GM18502 (cell line): ENCODE measurements at regions not wholly inside any gene's neighbourhood (a gene's known extent, or its start where the extent isn't known, plus 50 kb on each side); places are given as distances from the start of the nearest gene placed in this dataset.

ENCODE experiments used
- ATAC-seq: cut with Tn5 transposase; IDR thresholded peaks from one replicate; pipeline ENCODE4 v1.9.1; 2021; ENCODE audit warnings: mild to moderate bottlenecking; ENCODE audit not compliant: unreplicated experiment, poor library complexity

DNA sequence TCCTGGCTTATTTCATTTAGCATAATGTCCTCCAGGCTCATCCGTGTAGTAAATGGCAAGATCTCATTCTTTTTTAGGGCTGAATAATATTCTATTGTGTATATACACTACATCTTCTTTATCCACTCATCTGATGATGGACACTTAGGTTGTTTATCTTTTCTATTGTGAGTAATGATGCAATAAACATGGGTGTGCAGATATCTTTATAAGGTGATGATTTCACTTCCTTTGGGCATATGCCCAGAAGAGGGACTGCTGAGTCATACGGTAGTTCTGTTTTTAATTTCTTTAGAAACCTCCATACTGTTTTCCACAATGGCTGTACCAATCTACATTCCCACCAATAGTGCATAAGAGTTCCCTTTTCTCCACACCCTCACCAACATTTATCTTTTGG lies 317.6 kb upstream of the CNKSR2 start:
- no peak for ATAC-seq

DNA sequence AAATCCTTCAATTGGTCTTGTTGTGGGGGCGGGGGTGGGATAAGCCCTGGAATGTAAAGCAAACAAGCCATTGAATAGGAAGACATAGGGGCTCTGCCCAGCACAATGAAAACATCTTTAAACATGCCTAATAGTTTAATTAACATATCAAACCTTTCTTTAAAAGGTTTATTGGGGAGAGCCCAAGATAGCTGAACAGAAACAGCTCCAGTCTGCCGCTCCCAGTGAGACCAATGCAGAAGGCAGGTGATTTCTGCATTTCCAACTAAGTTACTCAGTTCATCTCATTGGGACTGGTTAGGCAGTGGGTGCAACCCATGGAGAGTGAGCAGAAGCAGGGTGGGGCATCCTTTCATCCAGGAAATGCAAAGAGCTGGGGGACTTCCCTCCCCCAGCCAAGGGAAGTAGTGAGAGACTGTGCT lies 327.2 kb upstream of the CNKSR2 start:
- no peak for ATAC-seq

DNA sequence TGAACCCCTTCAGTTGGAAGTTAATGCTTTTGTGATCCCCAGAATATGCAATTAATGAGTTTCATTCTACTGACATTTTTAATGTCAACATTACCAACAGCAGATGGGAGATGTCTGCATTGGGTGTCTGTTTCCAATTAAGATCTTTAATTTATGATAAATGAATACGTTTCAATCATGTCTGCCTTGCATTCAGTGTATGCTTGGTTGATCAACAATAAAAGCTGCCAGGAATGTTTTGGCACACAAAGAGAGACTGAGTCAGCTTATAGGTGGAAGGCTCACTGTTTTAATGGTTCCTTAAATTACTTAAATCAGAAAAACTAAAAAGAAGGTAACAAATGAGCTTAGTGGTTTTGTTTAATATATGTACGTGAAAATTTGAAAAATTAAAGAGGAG lies 359.9 kb upstream of the CNKSR2 start:
- ATAC-seq, result no peak

DNA sequence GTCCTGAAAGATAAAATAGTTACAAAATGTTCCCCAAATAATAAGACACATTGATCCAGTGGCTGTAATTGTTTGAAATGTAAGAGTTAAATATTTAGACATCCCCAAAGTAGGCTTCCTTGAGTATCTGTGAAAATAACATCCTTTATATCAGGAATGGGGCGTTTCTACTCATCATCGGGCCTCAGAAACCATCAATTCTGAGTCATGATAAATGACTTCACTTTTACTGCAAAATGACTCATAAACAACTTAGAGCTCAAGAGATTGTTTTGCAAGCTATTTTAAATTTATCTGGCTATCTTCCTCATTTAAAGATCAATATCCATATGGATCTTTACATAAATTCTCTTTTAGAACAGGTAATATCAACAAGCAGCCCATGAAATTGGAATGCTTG lies 369.4 kb upstream of the CNKSR2 start:
- ATAC-seq, result no peak

DNA sequence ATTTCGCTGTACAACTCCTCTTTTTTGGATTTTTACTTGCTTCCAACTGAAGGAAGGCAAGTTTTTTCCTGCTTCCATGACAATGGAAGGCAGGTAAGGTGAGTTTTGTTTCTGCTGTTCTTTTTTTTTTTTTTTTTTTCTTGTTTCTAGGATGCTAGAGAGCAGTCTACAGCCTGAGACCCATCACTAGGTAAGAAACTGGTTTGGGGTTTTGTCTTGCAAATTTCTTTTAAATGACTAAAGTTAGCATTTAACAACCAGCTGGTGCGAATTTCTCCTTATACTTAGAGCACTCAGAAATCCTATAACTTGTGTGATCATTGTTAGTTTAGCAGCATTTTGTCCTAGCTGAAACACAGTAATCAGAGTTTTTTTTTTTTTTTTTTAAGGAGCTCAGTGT lies 378.4 kb upstream of the CNKSR2 start:
- no peak for ATAC-seq

DNA sequence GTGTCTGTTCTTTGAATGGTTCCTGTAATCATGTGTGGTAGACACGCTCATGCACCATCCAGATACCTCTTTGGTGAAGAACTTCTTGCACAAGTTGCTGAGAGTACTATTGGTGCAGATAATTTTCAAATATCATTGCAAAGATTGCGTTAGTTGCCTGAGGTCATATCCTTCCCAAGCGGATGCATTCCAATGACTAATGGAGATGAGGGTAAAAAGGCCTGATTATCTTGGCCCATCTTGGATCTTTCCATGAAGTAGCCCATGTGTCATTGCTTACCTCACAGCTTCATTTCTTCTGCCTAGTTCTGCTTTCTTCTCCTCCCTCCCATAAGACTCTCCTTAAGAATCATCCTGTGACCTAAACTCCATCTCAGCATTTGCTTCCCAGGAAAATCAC lies 384.9 kb upstream of the CNKSR2 start:
- no peak for ATAC-seq

DNA sequence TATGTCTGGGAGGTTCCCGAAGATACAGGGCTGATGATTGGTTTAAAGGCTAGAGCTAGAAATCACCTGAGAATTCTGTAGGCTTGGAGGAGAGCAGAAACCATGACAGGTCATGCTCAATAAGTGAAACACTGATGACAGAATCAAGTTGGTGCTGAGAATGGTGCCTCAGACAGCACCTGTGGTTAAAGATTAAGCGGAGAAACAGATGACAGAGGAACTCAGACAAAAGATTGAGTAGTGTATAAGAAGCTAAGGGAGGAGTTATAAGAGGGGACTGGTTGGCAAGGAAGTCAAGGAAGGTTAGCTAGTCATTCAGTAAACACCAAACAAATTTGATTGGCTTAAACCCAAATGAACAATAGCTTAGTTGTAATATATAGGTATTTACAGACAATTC lies 385.4 kb upstream of the CNKSR2 start:
- no peak for ATAC-seq

DNA sequence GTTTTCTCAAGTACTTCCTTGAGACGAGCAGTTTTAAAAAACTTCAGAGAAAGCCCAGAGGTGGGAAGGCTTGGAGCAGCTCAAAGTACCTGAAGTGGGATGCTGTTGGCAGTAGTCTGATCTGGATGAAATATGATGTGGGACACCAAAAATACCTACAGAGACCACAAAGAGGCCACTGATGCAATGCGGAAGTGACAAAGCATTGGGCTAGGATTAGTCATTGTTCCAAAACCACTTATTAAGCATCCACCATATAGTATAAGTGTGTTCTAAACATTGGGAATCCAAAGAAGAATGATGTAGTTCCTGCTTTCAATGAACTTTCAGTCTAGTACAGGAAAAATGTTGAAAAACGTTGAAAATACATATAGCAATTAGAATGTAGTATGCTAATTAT lies 386.1 kb upstream of the CNKSR2 start:
- ATAC-seq, result no peak

DNA sequence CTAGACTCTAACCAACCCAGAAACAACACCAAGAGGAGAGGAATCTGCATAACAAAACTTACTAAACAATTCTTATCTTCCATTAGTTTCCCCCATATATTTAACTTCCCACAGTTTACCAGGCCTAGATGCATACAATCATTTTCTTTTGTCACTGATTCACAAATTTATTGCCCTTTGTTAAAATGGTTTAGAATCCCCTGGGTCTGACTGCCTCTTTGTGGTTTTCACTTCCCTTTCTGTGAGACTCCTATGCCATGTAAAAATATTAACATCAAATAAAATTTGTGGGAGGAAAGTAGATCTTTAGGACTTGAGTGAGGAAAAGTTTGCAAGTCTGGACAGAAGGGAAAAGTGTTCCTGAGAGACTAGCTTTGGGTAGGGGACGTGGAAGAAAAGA lies 393.8 kb upstream of the CNKSR2 start:
- no peak for ATAC-seq

DNA sequence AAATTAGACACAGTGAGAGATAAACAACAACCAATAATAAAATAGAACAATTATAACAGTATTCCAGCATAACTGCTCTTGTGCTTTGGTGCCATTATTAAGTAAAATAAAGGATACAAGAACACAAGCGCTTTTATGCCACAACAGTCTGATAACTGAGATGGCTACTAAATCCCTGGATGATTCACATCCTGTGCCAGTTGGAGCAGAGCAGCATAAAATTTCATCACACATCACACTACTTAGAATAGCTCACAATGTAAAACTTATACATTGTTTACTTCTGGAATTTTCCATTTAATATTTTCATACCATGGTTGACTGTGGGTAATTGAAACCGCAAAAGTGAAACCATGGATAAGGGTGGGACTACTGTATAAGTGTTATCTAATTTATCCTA lies 399.9 kb upstream of the CNKSR2 start:
- no peak for ATAC-seq

DNA sequence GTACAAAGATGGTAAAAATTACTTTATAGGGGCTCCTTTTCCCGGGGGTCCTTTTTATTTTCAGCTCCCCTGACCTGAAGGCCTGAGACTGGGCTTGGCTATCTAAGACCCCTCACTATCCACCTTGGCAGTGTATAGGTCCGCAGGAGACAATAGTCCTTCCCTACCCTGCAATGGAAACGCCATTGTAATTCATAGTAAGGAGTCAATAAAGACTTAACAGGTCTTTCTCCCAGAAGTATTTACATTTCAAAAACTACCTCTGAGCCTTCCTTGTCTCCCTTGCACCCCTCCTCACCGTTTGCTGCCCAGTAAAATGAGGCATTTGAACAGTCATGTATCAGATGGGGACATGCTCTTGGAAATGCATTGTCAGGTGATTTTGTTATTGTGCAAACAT lies 401.2 kb upstream of the CNKSR2 start:
- ATAC-seq, result no peak

DNA sequence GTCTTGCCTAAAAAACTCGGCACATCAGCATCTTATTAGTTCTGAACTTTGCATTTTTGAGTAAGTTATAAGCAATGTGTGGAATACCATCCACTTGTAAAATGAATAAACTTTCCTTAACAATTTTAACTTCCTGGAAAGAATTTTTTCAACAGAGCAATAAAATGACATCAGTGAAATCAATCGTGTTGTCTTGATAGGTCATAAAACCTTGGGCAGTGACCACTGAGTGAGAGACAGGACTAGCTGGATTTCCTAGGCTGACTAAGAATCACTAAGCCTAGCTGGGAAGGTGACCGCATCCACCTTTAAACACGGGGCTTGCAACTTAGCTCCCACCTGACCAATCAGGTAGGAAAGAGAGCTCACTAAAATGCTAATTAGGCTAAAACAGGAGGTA lies 403.0 kb upstream of the CNKSR2 start:
- no peak for ATAC-seq

DNA sequence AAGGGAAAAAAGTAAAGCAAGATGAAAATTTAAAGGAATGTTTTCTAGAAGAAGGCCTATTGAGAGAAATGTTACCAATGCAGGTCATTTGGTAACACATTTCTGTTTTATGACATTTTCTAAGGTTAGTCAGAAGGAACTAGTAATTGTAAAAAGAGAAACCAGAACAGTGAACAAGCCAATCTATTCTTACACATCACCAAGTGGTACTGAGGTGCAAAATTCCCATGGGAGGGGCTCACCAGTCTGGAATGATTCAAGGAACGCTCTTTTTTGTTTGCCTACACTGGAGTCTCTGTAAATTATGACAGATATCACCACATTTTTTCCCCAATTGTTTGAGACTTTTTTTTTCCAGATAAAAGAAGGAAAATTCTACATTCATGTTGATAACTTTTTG lies 404.7 kb upstream of the CNKSR2 start:
- ATAC-seq, result no peak

DNA sequence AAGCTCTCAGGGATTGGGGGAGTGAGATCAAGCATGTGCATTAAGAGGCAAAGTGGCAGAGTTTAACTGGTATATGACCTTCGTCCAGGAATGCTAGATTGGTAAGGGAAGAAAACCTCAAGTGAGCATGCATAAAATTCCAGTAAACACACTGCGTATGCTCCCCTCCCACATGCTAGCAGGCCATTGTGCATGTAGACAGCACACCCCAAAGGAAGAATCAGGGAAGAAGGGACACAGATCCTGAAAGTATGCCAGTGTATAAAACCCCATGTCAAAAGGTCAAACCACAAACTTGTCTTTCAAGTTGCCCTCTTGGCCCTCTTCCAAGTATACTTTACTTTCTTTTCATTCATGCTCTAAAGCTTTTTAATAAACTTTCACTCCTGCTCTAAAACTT lies 405.2 kb upstream of the CNKSR2 start:
- no peak for ATAC-seq

DNA sequence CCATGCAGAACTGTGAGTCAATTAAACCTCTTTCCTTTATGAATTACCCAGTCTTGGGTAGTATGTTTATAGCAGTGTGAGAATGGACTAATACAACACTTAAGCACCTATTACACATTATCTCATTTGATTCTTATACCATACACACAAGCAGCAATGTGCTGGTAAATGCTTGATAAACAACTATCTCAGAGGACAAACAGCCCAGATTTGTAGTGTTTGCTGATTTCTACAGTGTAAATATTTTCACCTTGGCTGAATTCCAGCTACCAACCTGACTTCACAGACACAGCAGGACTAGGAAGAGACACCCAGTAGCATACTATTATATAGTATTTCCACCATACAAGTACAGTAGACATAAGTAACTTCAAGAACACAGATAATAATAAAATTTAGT lies 406.5 kb upstream of the CNKSR2 start:
- no peak for ATAC-seq

DNA sequence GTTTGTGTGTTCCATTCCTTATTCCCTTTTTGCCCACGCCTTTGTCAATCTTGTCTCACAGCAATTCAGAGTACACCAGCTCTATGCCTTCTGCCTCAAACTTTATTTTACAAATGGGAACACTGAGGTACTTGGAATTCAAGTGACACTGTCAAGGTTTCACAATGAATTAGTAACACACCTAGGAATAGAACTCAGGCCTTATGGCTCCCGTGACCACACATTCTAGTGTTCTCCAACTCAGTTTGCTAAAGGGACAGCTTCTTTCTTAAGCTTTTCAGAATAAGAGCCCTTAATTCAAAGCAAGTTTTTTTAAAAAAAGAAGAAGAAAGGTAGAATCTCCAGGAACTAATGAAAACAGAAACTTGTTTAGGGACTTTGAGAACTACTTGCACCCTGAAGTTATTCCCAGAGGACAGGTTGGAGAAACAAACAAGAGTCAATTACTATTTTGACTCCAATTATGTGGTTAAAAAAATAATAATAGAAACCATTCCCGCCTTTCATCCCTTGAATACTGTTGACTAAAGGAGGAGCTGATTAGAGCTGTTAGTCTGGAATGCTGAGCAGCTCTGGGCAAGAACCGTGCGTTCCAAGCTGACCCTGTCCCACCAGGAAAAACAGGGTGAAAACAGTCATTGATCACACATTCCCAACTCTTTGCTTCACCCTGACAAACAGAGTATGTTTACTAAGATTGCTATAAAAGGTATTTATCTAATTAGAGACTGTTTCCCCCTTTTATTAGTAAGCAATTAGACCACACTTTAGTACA lies 408.8 kb upstream of the CNKSR2 start:
- ATAC-seq, result no peak

DNA sequence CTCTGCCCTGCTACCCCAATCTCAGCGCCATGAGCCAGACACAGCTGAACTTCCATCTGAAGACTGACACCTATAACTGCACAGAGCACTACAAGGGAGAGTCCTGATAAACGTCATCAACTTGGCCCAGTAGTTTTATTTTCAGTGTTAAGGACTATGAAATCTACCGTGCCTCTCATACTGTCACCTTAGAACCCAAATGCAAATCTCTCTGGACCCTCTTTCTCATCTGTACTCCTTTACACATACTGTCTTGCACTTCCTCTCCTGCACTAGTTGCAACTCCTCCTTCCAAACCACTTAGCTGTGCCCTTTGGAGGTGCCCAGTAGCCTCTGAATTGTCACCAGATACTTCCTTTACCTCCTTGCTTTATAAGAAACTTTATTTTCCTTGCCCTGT lies 420.2 kb upstream of the CNKSR2 start:
- ATAC-seq, result no peak

DNA sequence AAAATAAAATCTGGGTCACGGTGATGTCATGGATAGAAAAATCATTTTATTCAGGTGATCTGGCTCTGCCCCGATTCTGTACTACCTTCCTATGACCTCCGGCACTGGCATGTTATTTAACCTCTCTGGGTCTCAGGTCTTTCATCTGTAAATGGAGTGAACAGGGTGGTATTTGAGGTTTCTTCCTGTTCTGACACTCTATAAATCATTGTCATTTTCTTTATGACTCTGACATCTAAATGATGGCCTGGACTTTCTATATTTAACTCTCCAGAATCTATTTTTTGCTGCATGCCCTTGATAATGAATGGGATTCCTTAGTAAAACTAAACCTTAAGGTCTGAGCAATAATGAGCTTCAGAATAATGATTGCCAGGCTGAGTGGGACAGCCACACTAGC lies 422.0 kb upstream of the CNKSR2 start:
- ATAC-seq, result no peak

DNA sequence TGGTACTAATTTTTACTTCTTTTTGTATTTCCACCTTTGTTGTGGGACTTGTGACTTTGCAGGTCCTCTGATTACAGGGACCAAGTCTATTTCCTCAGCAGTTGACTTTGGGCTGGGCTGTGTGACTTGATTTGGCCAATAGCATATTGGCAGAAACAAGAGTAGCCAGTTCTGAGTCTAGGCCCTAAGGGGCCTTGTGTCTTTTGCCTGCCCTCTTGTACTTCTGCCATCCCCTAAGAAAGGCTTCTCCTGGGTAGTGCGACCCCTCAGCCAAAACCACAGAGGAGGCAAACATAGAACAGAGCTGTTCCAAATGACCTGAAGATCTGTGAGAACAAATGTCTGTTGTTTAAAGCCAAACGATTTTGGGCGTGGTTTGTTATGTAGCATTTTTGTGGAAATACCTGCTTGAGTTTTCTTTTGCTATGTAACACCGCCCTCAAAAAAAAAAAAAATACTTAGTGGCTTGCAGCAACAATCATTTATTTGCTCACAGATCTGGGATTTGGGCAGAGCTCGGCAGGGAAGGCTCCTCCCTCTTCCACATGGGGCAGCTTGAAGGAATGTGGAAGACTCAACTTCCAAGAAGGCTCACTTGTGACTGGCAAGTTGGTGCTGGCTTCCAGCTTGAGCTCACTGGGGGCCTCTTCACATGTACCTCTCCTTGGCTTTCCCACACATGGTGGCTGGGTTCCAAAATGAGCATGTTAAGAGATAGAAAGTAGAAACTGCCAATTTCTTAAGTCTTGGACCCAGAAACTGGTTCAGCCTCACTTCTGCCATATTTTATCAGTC lies 423.0 kb upstream of the CNKSR2 start:
- ATAC-seq, result no peak

DNA sequence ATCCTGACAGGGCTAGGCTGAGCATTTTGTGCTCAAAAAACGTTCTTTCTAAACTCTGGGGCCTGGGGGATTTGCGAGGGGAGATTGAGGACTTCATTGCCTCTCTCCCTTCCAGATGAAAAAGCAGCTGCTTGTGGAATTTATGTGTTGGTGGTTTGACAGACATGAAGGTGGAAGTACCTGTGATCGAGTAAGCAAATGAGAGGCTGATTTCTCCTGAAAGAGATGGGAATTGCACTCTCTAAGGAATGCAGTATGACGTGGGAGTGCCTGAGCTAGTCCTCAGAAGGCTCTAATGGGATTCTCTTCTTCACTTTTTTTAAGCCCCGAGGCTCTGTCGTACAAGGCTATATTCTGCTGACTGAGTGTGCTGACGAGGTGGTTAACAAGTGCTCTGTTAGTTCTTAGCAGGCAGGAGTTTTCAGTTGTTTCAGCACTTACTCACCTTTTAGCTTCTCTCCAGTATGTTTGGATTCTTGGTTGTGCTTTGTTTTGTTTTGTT lies 426.8 kb upstream of the CNKSR2 start:
- no peak for ATAC-seq

DNA sequence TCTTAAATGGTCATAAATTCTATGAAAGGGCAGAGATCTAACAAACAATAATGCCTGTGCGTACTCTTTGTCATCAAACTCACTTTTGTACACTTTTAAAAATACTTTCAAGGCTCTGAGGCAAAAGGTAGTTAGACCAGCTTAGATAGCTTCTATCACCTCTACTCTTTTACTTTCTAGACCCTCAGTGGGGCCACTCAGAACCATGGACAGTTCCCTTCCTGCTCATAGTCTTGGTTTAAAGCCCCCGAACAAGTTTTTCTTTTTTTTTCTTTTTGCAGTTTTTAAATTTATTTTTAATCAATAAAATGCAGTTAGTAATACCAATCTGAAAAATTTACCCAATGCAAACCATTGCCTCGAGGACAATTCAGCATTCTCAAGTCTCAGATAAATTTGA lies 460.5 kb upstream of the CNKSR2 start:
- ATAC-seq, result no peak

DNA sequence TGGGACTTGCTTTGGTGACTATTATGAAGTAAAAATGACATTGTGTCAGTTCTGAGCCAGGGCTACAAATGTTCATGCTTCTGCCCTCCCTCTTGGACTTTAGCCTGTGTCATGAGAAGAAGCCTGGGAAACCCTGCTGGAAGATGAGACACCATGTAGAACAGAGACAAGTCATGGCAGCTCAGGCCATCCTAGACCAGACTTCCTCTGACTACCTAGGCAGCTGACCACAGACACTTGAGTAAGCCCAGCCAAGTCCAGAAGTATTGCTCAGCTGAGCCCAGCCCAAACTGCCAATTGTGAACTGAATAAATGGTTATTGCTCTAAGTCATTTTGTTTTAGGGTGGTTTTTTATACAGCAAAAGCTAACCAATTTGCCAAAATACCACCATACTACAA lies 467.6 kb upstream of the CNKSR2 start:
- ATAC-seq, result no peak
